Suprapubic skin (tissue), 3 donors: ENCODE measurements at regions not wholly inside any gene's neighbourhood (a gene's known extent, or its start where the extent isn't known, plus 50 kb on each side); places are given as distances from the start of the nearest gene placed in this dataset.

Experiments used
- CTCF ChIP-seq, 2 donors: fragments of 200-600 bp in 1 of 2; fragments of 450-650 bp in 1 of 2; sonication (generic) in 1 of 2; IDR thresholded peaks; one replicate each; pipeline ENCODE4 v1.5.1; 2016 to 2019; ENCODE audit warnings: antibody characterized with exemption in 2 of 2, mild to moderate bottlenecking in 1 of 2, moderate library complexity in 1 of 2
- POLR2A ChIP-seq, 2 donors: fragments of 450-650 bp; IDR thresholded peaks; one replicate each; pipeline ENCODE4 v1.6.1; 2017; ENCODE audit warnings: antibody characterized with exemption in 2 of 2, mild to moderate bottlenecking in 2 of 2, moderate library complexity in 2 of 2

DNA sequence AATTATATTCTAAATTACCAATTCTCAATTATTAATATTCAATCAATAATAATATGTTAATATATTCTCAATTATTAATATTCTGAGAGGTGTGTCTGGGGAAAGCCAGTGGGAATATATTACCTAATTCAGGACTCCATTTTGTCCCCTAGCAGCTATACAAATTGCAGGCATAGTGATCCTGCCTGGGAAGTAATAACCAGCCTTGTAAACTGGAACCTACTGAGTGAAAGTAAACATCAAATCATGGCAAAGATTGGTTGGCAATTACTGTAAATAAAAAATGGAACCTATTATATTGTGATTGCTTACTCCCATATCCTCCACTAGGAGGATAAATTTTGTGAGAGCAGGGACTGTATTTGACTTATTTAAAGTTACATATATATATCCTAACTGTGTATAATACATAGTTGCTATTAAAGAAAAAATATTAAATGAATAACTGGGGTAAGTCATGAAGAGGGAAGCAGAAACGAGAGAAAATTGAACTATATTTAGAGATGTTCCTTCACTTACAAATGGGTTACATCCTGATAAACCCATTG is 150.5 kb upstream of the ELL2 start:
- no peak for TF ChIP-seq CTCF (IDR thresholded peaks at IDR 0.05)
- TF ChIP-seq POLR2A (IDR thresholded peaks at IDR 0.05), result no peak
